GM23338 (cell line): ENCODE measurements at regions not wholly inside any gene's neighbourhood (a gene's known extent, or its start where the extent isn't known, plus 50 kb on each side); places are given as distances from the start of the nearest gene placed in this dataset.

ENCODE experiments used
- ATAC-seq: fragments of 200-7000 bp; cut with Tn5 transposase; 3 replicates; pipeline ENCODE4 v1.9.1; 2020
- DNase-seq: peaks from one replicate; pipeline ENCODE4 v3.0.0-alpha.2; 2015; ENCODE audit warnings: low spot score
- H2AFZ ChIP-seq: fragments of 200-600 bp; sonication (generic); 2 replicates; pipeline ENCODE4 v1.8.0; 2016; ENCODE audit warnings: antibody characterized with exemption, mild to moderate bottlenecking, moderate library complexity
- H3F3A ChIP-seq: fragments of 200-600 bp; sonication (generic); replicated peaks from 2 replicates; pipeline ENCODE4 v1.8.0; 2017; ENCODE audit warnings: antibody characterized with exemption, mixed run types, low read depth
- H3K27ac ChIP-seq: fragments of 200-600 bp; sonication (generic); 2 replicates; pipeline ENCODE4 v1.6.1; 2016; ENCODE audit warnings: low read depth
- H3K27me3 ChIP-seq: fragments of 200-600 bp; sonication (generic); 2 replicates; pipeline ENCODE4 v1.8.0; 2016; ENCODE audit warnings: mild to moderate bottlenecking, mixed run types, moderate library complexity; ENCODE audit not compliant: insufficient read depth
- H3K36me3 ChIP-seq: fragments of 200-600 bp; sonication (generic); 2 replicates; pipeline ENCODE4 v1.8.0; 2016; ENCODE audit warnings: mild to moderate bottlenecking; ENCODE audit not compliant: insufficient read depth
- H3K4me1 ChIP-seq: fragments of 200-600 bp; sonication (generic); 2 replicates; pipeline ENCODE4 v1.8.0; 2016; ENCODE audit warnings: mild to moderate bottlenecking, moderate library complexity; ENCODE audit not compliant: insufficient read depth
- H3K4me2 ChIP-seq: fragments of 200-600 bp; sonication (generic); 2 replicates; pipeline ENCODE4 v1.7.1; 2017; ENCODE audit warnings: mixed run types
- H3K4me3 ChIP-seq: fragments of 200-600 bp; sonication (generic); 2 replicates; pipeline ENCODE4 v1.6.1; 2016; ENCODE audit warnings: mixed run types
- H3K79me2 ChIP-seq: fragments of 200-600 bp; sonication (generic); replicated peaks from 2 replicates; pipeline ENCODE4 v1.8.0; 2017; ENCODE audit warnings: mild to moderate bottlenecking; ENCODE audit not compliant: insufficient read depth
- H3K9me2 ChIP-seq: fragments of 200-600 bp; sonication (generic); 2 replicates; pipeline ENCODE4 v1.8.0; 2017; ENCODE audit not compliant: insufficient read depth
- H4K20me1 ChIP-seq: fragments of 200-600 bp; sonication (generic); replicated peaks from 2 replicates; pipeline ENCODE4 v1.8.0; 2017; ENCODE audit warnings: mild to moderate bottlenecking; ENCODE audit not compliant: insufficient read depth
- H3K27ac Mint-ChIP-seq: 2 replicates; pipeline ENCODE4 v1.8.0; 2020; ENCODE audit warnings: inconsistent platforms, mild to moderate bottlenecking, moderate library complexity, mixed read lengths
- H3K27me3 Mint-ChIP-seq: 3 replicates; pipeline ENCODE4 v1.8.0; 2022; ENCODE audit warnings: low read depth, mild to moderate bottlenecking, moderate library complexity, mixed read lengths, inconsistent platforms; ENCODE audit not compliant: insufficient read depth, poor library complexity
- H3K36me3 Mint-ChIP-seq: 3 replicates; pipeline ENCODE4 v1.8.0; 2021; ENCODE audit warnings: low read depth, mild to moderate bottlenecking, inconsistent platforms, moderate library complexity, mixed read lengths
- H3K4me1 Mint-ChIP-seq: 3 replicates; pipeline ENCODE4 v1.8.0; 2020; ENCODE audit warnings: mild to moderate bottlenecking, inconsistent platforms, mixed read lengths
- H3K4me3 Mint-ChIP-seq: 3 replicates; pipeline ENCODE4 v1.8.0; 2021; ENCODE audit warnings: moderate library complexity, mild to moderate bottlenecking, inconsistent platforms, mixed read lengths
- H3K9me3 Mint-ChIP-seq: 3 replicates; pipeline ENCODE4 v1.8.0; 2020; ENCODE audit warnings: moderate library complexity, mild to moderate bottlenecking, inconsistent platforms, mixed read lengths
- CREB1 ChIP-seq: fragments of 250-450 bp; sonication (Bioruptor Pico); IDR thresholded peaks from 2 replicates; pipeline ENCODE4 v1.5.0; 2020; ENCODE audit warnings: low read depth, mild to moderate bottlenecking, moderate library complexity
- CTCF ChIP-seq, 2 experiments: fragments of 200-600 bp in 1 of 2; sonication (generic) in 1 of 2; conservative IDR thresholded peaks; 2 replicates each; pipeline versions ENCODE4 v1.5.1 to v1.6.1; 2016 to 2017; ENCODE audit warnings: antibody characterized with exemption in 2 of 2, low read depth in 2 of 2, mild to moderate bottlenecking in 2 of 2, moderate library complexity in 1 of 2
- ETS1 ChIP-seq: IDR thresholded peaks from 2 replicates; pipeline ENCODE4 v1.6.1; 2016; ENCODE audit warnings: antibody characterized with exemption
- EZH2phosphoT487 ChIP-seq: fragments of 200-600 bp; sonication (generic); IDR thresholded peaks from one replicate; pipeline ENCODE4 v1.8.1; 2018; ENCODE audit warnings: antibody characterized with exemption; ENCODE audit not compliant: unreplicated experiment
- JUNB ChIP-seq: IDR thresholded peaks from one replicate; pipeline ENCODE4 v1.6.1; 2016; ENCODE audit warnings: antibody characterized with exemption; ENCODE audit not compliant: unreplicated experiment
- POLR2AphosphoS5 ChIP-seq: IDR thresholded peaks from 2 replicates; pipeline ENCODE4 v1.6.1; 2016; ENCODE audit warnings: antibody characterized with exemption, low read depth
- REST ChIP-seq: IDR thresholded peaks from one replicate; pipeline ENCODE4 v1.6.1; 2018; ENCODE audit warnings: antibody characterized with exemption; ENCODE audit not compliant: unreplicated experiment
- ZNF114 ChIP-seq: fragments of 250-450 bp; sonication (Bioruptor Pico); IDR thresholded peaks from 2 replicates; pipeline ENCODE4 v1.5.0; 2020; ENCODE audit warnings: mild to moderate bottlenecking, moderate library complexity
- ZNF331 ChIP-seq: fragments of 250-450 bp; sonication (Bioruptor Pico); IDR thresholded peaks from 2 replicates; pipeline ENCODE4 v1.5.0; 2020; ENCODE audit warnings: low read depth, mild to moderate bottlenecking, moderate library complexity

GRCh38 chr2:12617366-12617765 lies 99.4 kb upstream of the TRIB2 start (continued):
- no peak for TF ChIP-seq CREB1 (CRISPR knock-in tag)
- no peak for TF ChIP-seq POLR2AphosphoS5
- TF ChIP-seq ZNF331 (CRISPR knock-in tag), result no peak
- TF ChIP-seq ETS1, result no peak
- TF ChIP-seq REST, result no peak
- TF ChIP-seq JUNB, result no peak

- no peak overlapping the region for H3K4me3 Mint-ChIP-seq
- H3K9me3 Mint-ChIP-seq, result no peaks in the 10 kb centered on the region
- Histone ChIP-seq H2AFZ (no peak overlapping the region), H3K9me2 (peaks cover 5% of the 10 kb centered on the region; the same call in 1 of the 2 replicates), H3K27ac (no peak overlapping the region), H3K36me3 (no peaks in the 10 kb centered on the region), H3K4me1 (0 out of 2 replicates have a peak, but pooled peaks cover 3% of the 10 kb centered on the region), H4K20me1 (no peaks in the 10 kb centered on the region), H3K4me3 (no peak overlapping the region), H3K4me2 (no peak overlapping the region), H3K79me2 (no peaks in the 10 kb centered on the region), H3F3A (no peaks in the 10 kb centered on the region), H3K27me3 (no peaks in the 10 kb centered on the region)
- peaks cover 2% of the 10 kb centered on the region for H3K27me3 Mint-ChIP-seq
- TF ChIP-seq JUNB, result no peak
- no peak for TF ChIP-seq EZH2phosphoT487
- TF ChIP-seq ZNF114 (CRISPR knock-in tag), result no peak
- TF ChIP-seq CTCF (conservative IDR thresholded peaks at IDR 0.05; ENCODE audit: low read depth in 2 of 2), result no peak
- TF ChIP-seq POLR2AphosphoS5, result no peak
- DNase-seq, result no peak
- H3K36me3 Mint-ChIP-seq, result no peaks in the 10 kb centered on the region
- ATAC-seq, result no peak
- H3K4me1 Mint-ChIP-seq, result peaks cover 7% of the 10 kb centered on the region
- H3K27ac Mint-ChIP-seq, result no peak overlapping the region
Measured at GRCh38 chr2:12617853-12618252, 98.9 kb upstream of the TRIB2 start.
